Effector memory CD8-positive, alpha-beta T cell (primary cell): ENCODE measurements at regions not wholly inside any gene's neighbourhood (a gene's known extent, or its start where the extent isn't known, plus 50 kb on each side); places are given as distances from the start of the nearest gene placed in this dataset.

ENCODE experiments used
- ATAC-seq: fragments of 150-1000 bp; cut with Tn5 transposase; replicated peaks from 2 replicates; pipeline ENCODE4 v1.10.0; 2021; ENCODE audit warnings: mild to moderate bottlenecking, moderate library complexity
- DNase-seq, 3 experiments: peaks; one replicate each; pipeline ENCODE4 v3.0.0; 2021
- H3K27ac Mint-ChIP-seq, 2 donors: one replicate each; pipeline ENCODE4 v1.8.0; 2022; ENCODE audit warnings: mild to moderate bottlenecking in 2 of 2, mixed read lengths in 2 of 2, moderate library complexity in 2 of 2
- H3K27me3 Mint-ChIP-seq, 2 donors: one replicate each; pipeline ENCODE4 v1.8.0; 2022; ENCODE audit warnings: mixed read lengths in 2 of 2
- H3K36me3 Mint-ChIP-seq: one replicate; pipeline ENCODE4 v1.8.0; 2022; ENCODE audit warnings: mild to moderate bottlenecking, moderate library complexity, mixed read lengths; ENCODE audit not compliant: insufficient read depth
- H3K4me1 Mint-ChIP-seq, 2 donors: one replicate each; pipeline ENCODE4 v1.8.0; 2022; ENCODE audit warnings: low read depth in 2 of 2, mixed read lengths in 2 of 2
- H3K4me3 Mint-ChIP-seq, 2 donors: one replicate each; pipeline ENCODE4 v1.8.0; 2022; ENCODE audit warnings: mild to moderate bottlenecking in 2 of 2, mixed read lengths in 2 of 2, moderate library complexity in 2 of 2
- H3K9me3 Mint-ChIP-seq, 2 donors: one replicate each; pipeline ENCODE4 v1.8.0; 2022; ENCODE audit warnings: mixed read lengths in 2 of 2

DNA sequence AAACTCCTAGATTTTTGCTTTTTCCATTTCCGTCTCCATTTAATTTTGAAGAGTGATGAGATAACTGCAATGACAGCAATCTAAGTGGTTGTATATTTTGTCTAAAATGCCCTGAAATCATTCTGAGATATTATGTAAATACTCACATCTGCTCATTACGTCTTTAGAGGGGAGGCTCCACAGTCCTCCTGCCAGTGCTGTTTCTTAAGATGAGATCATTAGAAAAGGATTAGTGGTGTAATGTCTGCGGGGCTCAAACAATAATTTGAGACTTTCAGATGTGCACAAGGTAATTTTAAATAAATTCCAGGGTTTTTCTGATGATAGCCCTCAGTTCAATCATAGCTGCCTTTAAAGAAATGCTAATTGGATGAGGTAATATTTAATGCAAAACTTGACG lies 437.9 kb downstream of the FOXO1 start:
- Mint-ChIP-seq H3K9me3 (no peaks in the 10 kb centered on the region), H3K4me1 (peaks cover 8 to 10% of the 10 kb centered on the region in 2 donors), H3K27ac (no peak overlapping the region), H3K36me3 (no peaks in the 10 kb centered on the region), H3K27me3 (no peaks in the 10 kb centered on the region), H3K4me3 (no peak overlapping the region)
- DNase-seq (no peak), ATAC-seq (no peak)

DNA sequence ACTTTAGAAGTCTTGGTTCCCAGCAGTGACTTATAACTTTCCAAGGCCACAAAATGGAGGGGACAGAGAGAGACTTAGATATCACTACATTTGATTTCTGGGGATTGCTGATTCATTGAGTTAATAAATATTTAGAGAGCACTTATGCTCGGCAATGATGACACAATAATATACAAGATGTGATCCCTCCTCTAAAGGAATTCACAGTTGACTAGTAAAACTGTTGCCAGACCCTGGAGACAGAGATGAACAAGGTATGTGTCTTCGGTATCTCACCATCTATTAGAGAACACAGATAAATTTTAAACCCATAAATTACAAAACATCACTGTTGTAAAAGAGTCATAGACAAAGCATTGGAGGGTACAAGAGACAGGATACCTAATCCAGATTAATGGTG lies 437.5 kb downstream of the FOXO1 start:
- H3K4me3 Mint-ChIP-seq, result no peak overlapping the region
- ATAC-seq (no peak), DNase-seq (no peak)
- H3K36me3 Mint-ChIP-seq, result no peaks in the 10 kb centered on the region
- peak overlapping the region in 1 of 2 donors; percentile 84 for H3K27ac Mint-ChIP-seq
- no peaks in the 10 kb centered on the region for H3K9me3 Mint-ChIP-seq
- H3K27me3 Mint-ChIP-seq, result no peaks in the 10 kb centered on the region
- H3K4me1 Mint-ChIP-seq, result peaks cover 6% of the 10 kb centered on the region in 2 donors

DNA sequence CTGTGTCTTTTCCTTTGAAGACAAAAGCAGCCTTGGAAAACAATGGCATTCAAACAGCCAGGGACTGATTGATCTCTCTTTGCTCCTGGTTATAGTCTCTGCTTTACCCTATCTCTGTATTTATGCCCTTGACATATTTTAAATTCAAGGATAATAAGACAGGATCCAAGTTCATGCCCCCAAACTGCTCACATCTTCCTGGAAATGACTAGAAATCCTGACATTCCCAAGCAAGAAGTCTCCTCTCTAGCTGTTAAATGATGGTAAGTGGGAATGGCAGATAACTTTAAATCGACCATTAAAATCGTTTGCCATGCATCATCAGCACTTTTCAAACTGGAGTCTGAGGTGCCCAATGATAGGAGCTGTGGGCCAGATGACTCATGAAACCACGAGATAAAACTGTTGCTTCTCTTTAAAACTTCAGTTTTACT lies 435.6 kb downstream of the FOXO1 start:
- DNase-seq, result no peak

DNA sequence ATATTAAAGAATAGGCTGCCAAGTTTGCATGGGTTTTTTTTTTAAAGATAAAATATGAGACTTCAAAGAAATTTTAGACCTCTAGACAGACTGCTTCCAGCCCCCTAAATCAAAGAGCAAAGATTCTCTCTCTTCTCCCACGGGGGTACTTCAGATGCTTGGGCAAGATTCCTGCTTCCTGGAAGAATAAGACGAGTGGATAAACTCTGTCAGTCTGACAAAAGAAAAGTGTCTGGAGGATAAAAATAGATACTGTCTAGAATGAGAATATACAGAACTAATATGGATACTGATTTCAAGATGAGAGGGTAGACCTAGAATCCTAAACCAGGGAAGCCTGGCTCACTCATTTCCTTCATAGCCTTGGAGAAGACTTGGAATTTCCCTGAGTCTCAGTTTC lies 435.1 kb downstream of the FOXO1 start:
- DNase-seq, result no peak
- H3K4me3 Mint-ChIP-seq, result no peak overlapping the region
- H3K9me3 Mint-ChIP-seq, result no peaks in the 10 kb centered on the region
- H3K4me1 Mint-ChIP-seq, result peaks cover 5 to 6% of the 10 kb centered on the region in 2 donors
- no peak for ATAC-seq
- H3K27me3 Mint-ChIP-seq, result no peaks in the 10 kb centered on the region
- H3K36me3 Mint-ChIP-seq, result no peaks in the 10 kb centered on the region
- H3K27ac Mint-ChIP-seq, result no peak overlapping the region

More for the DNA sequence above, 435.6 kb downstream of the FOXO1 start:
- ATAC-seq, result peak; percentile 32
- H3K4me3 Mint-ChIP-seq, result no peak overlapping the region
- no peaks in the 10 kb centered on the region for H3K9me3 Mint-ChIP-seq
- no peaks in the 10 kb centered on the region for H3K27me3 Mint-ChIP-seq
- peaks cover 5 to 6% of the 10 kb centered on the region in 2 donors for H3K4me1 Mint-ChIP-seq
- no peaks in the 10 kb centered on the region for H3K36me3 Mint-ChIP-seq
- H3K27ac Mint-ChIP-seq, result no peak overlapping the region

DNA sequence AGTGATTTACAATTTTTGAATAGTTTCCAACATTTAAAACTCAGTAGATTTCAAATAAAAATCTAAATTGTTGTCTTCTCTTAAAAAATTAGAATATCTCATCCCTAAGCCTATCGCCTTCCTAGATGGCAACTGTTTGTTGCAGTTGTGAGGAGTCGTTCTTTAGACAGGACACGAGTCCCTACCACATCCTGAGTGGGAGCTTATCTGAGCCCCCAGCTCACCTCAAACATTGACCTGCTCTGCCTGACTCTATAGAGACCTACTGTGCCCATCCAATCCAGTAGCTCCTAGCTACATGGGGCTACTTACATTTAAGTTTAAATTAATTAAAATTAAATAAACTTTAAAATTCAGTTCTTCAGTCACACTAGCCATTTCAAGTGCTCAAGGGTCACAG lies 434.7 kb downstream of the FOXO1 start:
- DNase-seq (no peak), ATAC-seq (no peak)
- H3K4me1 Mint-ChIP-seq, result peaks cover 5 to 6% of the 10 kb centered on the region in 2 donors
- no peaks in the 10 kb centered on the region for H3K36me3 Mint-ChIP-seq
- H3K9me3 Mint-ChIP-seq, result no peaks in the 10 kb centered on the region
- no peak overlapping the region for H3K4me3 Mint-ChIP-seq
- H3K27me3 Mint-ChIP-seq, result no peaks in the 10 kb centered on the region
- H3K27ac Mint-ChIP-seq, result no peak overlapping the region

DNA sequence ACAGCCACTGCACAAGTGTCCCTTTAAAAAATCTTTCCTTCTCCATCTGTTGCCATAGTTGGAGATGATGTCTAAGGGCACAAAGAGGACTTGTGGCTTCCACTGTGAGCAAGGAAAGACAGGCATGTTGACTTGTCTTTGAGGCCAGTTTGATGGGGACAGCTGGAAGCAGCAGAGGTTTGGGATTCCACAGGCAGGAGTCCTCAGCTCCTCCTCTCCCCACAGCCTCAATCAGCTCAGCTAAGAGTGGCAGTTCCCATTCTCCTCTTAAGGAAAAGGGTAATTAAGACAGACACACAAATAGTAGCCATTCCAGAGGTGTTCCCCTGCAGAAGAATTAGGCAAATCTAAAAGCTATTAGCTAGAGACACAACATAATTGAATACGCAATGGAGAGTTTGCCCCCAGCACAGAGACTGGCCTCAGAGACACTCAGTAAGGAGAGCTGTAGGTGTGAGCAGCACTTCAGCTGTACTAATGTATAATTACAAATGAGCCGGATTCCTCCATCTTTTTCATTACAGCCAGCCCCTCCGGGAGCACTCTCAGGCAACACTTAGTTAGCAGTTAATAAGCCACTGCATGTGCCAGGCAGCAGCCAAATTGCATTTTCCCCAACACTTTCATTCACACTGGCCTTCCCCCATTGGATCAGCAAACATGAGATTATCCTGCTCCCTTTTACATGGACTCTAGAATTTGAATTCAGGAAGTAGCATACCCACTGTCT lies 434.0 kb downstream of the FOXO1 start:
- ATAC-seq (no peak), DNase-seq (no peak)
- Mint-ChIP-seq H3K27ac (no peak overlapping the region), H3K9me3 (no peaks in the 10 kb centered on the region), H3K4me3 (no peak overlapping the region), H3K4me1 (peaks cover 5 to 6% of the 10 kb centered on the region in 2 donors), H3K27me3 (no peaks in the 10 kb centered on the region), H3K36me3 (no peaks in the 10 kb centered on the region)

DNA sequence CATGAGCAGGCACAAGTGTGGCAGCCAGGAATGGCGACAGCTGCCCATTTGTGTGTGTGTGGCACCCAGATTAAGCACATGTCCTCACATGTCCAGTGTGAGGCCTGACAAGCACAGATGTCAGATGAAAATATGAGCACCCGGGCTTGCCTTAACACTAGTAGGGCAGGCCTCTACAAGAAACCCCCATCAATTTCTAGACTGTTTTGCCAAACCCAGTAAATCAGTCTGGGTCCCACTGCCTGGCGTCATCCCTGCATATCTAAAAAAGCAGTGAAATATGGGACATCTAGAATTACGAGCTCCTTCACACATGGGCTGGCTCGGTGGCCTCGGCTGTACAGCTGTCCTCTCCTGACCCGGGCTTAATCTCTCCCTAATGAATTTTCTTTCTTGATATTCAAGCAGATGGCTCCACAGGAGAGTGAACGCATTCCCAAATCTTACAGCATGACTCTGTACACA lies 432.7 kb downstream of the FOXO1 start:
- Mint-ChIP-seq H3K36me3 (no peaks in the 10 kb centered on the region), H3K4me1 (peaks cover 5 to 6% of the 10 kb centered on the region in 2 donors), H3K27me3 (no peaks in the 10 kb centered on the region), H3K27ac (no peak overlapping the region), H3K4me3 (no peak overlapping the region), H3K9me3 (no peaks in the 10 kb centered on the region)
- no peak for DNase-seq
- no peak for ATAC-seq

DNA sequence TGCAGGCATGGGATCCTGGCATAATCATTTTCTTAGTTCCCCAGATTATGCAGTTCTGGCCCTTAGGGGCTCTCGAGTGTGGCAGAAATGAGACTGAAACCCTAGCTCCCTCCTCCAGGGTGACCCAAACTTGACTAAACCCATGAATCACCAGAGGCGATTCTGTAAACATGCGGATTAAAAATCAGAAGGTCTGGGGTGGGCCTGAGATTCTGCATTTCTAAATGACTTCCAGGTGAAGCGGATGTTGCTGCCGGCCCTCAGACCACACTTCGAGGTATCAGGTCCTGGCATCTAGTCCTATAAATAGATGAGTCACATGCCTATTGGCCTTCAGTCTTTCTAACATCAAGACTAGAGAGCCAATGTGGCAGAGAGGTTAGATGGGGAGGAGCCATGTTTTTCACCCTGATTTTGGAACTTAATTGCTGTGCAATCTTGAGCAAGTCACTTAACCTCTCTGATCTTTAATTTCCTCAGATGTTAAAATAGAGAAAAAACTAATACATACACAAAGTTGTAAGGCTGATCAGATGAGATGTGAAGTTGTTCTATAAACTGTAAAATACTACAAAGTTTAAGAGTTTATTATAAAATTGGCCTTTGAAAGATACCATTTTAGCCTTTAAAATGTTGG lies 431.2 kb downstream of the FOXO1 start:
- H3K27ac Mint-ChIP-seq, result no peak overlapping the region
- ATAC-seq, result no peak

DNA sequence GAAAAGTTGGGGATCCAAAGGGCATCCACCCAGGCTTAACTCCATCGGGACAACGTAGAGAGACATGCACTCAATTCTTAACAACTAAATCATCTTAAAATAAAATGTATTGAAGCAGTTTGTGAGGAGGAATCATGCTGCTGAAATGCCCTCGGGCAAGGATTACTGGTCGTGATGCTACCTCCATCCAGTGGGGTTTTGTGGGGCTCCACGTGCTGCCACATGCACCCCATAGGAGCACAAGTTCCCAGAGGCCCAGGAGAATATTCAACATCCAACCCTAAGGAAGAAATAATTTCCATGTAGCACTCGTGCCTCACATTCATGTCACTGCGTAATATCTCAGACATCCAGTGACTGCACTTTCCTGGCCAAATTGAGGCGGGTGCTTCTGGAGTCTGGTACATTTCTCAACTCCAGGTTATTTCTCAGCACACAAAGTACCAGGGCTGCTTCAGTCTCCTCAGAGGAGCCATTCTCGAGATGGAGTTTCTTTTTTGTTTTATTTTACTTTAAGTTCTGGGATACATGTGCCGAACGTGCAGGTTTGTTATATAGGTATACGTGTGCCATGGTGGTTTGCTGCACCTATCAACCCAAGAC lies 429.8 kb downstream of the FOXO1 start:
- DNase-seq (no peak), ATAC-seq (no peak)
- no peaks in the 10 kb centered on the region for H3K36me3 Mint-ChIP-seq
- no peaks in the 10 kb centered on the region for H3K9me3 Mint-ChIP-seq
- no peak overlapping the region for H3K4me3 Mint-ChIP-seq
- no peak overlapping the region for H3K27ac Mint-ChIP-seq
- H3K4me1 Mint-ChIP-seq, result peaks cover 0 to 1% of the 10 kb centered on the region in 2 donors
- no peaks in the 10 kb centered on the region for H3K27me3 Mint-ChIP-seq

More for the DNA sequence above, 431.2 kb downstream of the FOXO1 start:
- Mint-ChIP-seq H3K36me3 (no peaks in the 10 kb centered on the region), H3K4me1 (peaks cover 5 to 6% of the 10 kb centered on the region in 2 donors), H3K9me3 (no peaks in the 10 kb centered on the region), H3K4me3 (no peak overlapping the region), H3K27me3 (no peaks in the 10 kb centered on the region)
- DNase-seq, result no peak

DNA sequence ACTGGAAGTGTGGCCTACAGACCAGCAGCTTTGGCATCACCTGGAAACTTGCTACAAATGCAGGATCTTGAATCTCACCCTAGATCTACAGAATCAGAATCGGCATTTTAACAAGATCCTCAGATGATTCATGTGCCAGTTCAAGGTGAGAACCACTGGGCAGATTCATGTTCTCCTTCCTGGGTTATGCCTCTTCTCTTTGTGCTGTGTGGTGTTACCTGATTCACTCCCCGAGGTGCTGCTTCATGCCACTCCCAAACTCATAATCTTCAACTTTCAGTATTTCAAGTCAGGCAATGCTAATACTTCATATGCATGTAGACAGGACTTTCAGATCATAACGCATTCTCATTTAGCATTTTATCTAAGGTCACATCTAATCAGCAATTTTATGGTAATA lies 427.7 kb downstream of the FOXO1 start:
- no peak for ATAC-seq
- H3K4me1 Mint-ChIP-seq, result no peaks in the 10 kb centered on the region

DNA sequence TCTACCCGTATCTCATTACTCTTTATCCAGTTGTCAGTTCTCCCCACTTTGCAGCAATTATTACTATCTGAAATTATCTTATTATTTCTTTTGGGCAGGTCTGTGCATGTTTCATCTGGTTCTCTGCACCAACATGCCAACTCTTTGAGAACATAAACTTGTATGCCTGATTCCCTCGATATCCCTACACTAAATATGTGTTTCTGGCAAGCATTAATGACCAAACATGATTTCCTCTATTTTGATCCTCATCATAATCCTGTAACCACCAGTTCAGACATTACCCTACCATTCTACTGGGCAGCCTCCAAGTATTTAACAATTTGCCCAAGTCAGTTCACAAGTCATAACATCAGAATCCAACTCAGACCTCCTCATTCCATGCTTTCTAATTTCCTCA lies 426.1 kb downstream of the FOXO1 start:
- H3K4me1 Mint-ChIP-seq, result no peaks in the 10 kb centered on the region
- ATAC-seq (no peak), DNase-seq (no peak)
- H3K27me3 Mint-ChIP-seq, result no peaks in the 10 kb centered on the region
- H3K9me3 Mint-ChIP-seq, result no peaks in the 10 kb centered on the region
- H3K4me3 Mint-ChIP-seq, result no peak overlapping the region
- no peaks in the 10 kb centered on the region for H3K36me3 Mint-ChIP-seq
- H3K27ac Mint-ChIP-seq, result no peak overlapping the region

More for the DNA sequence above, 427.7 kb downstream of the FOXO1 start:
- Mint-ChIP-seq H3K9me3 (no peaks in the 10 kb centered on the region), H3K36me3 (no peaks in the 10 kb centered on the region), H3K4me3 (no peak overlapping the region), H3K27me3 (no peaks in the 10 kb centered on the region), H3K27ac (no peak overlapping the region)
- no peak for DNase-seq

DNA sequence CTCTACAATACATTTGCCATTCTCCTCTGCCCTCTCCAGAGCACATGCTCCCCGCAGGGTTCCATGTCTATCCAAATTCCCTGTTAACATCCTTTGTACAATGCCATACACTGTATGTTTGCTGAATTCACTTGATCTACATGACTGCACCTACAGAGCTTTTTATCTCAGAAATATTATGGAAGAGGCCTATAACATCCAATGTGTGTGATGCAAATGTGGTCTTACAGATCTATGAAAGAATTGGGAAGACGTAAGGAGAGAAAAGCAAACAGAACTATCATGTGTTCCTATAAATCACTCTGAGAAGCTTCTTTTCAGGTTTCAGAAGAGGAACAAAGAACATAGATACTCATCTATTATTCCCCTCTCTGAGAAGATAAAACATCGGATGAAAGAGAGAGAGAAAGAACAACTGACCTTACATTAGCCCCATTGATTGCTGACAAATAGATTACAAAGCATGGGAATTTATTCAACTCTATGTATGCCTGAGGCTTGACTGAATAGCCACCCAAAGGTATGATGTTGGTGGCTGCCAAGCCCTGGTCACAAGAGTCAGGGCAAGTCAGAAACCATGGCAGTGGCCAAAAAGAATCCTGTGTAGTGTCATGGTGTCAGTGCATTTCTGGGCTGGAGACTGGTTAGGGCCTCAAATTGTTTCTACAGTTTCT lies 425.2 kb downstream of the FOXO1 start:
- Mint-ChIP-seq H3K9me3 (no peaks in the 10 kb centered on the region), H3K36me3 (no peaks in the 10 kb centered on the region), H3K27ac (no peak overlapping the region), H3K4me3 (no peak overlapping the region), H3K4me1 (no peaks in the 10 kb centered on the region), H3K27me3 (no peaks in the 10 kb centered on the region)
- no peak for DNase-seq
- no peak for ATAC-seq

DNA sequence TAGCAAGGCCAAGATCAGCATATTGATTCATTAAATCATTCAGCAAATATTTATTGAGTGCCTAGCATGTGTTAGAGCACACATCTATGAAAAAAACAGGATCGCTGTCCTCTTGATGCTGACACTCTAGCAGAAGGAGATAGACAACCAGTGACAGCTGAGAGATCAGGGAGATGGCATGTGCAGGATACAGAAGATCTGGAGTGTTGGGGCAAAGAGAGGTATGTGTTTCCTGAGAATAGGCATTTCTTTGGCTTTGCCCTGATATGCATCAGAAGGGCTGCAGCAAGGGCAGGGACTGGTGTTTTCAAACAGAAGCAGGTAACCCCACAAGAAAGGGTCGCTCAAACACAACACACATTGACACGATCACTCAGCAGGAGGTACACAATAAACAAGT lies 423.4 kb downstream of the FOXO1 start:
- no peak for ATAC-seq
- no peak overlapping the region for H3K27ac Mint-ChIP-seq

More for the DNA sequence above, 423.4 kb downstream of the FOXO1 start:
- no peak overlapping the region for H3K4me3 Mint-ChIP-seq
- no peaks in the 10 kb centered on the region for H3K27me3 Mint-ChIP-seq
- H3K9me3 Mint-ChIP-seq, result no peaks in the 10 kb centered on the region
- H3K4me1 Mint-ChIP-seq, result no peaks in the 10 kb centered on the region
- H3K36me3 Mint-ChIP-seq, result no peaks in the 10 kb centered on the region
- DNase-seq, result no peak
